Suprapubic skin (tissue), 4 donors: ENCODE measurements at regions not wholly inside any gene's neighbourhood (a gene's known extent, or its start where the extent isn't known, plus 50 kb on each side); places are given as distances from the start of the nearest gene placed in this dataset.

Experiments used
- DNase-seq, 2 donors: peaks; one replicate each; pipeline ENCODE4 v3.0.0-alpha.2; 2019; ENCODE audit warnings: low spot score in 2 of 2
- H3K27ac ChIP-seq: fragments of 200-600 bp; sonication (generic); one replicate; pipeline ENCODE4 v1.5.1; 2019
- H3K27me3 ChIP-seq: fragments of 200-600 bp; sonication (generic); one replicate; pipeline ENCODE4 v1.5.1; 2019
- H3K36me3 ChIP-seq: fragments of 200-600 bp; sonication (generic); one replicate; pipeline ENCODE4 v1.5.1; 2019
- H3K4me1 ChIP-seq: fragments of 200-600 bp; sonication (generic); one replicate; pipeline ENCODE4 v1.5.1; 2019
- H3K4me3 ChIP-seq: fragments of 200-600 bp; sonication (generic); one replicate; pipeline ENCODE4 v1.5.1; 2019; ENCODE audit warnings: mild to moderate bottlenecking
- H3K9me3 ChIP-seq: fragments of 200-600 bp; sonication (generic); one replicate; pipeline ENCODE4 v1.5.1; 2019
- EP300 ChIP-seq: sonication (generic); formaldehyde crosslinking; IDR thresholded peaks from one replicate; pipeline ENCODE4 v1.6.1; 2017; ENCODE audit warnings: antibody characterized with exemption
- POLR2A ChIP-seq, 2 donors: fragments of 450-650 bp; IDR thresholded peaks; one replicate each; pipeline ENCODE4 v1.6.1; 2017; ENCODE audit warnings: antibody characterized with exemption in 2 of 2, mild to moderate bottlenecking in 2 of 2, moderate library complexity in 2 of 2
- POLR2AphosphoS5 ChIP-seq, 3 donors: sonication (generic); formaldehyde crosslinking; IDR thresholded peaks; one replicate each; pipeline ENCODE4 v1.6.1; 2017; ENCODE audit warnings: antibody characterized with exemption in 3 of 3
- WGBS: methylation state at CpG from one replicate; pipeline ENCODE4 v1.1.5; 2018; 5-methylcytosine and 5-hydroxymethylcytosine counted together
- TF ChIP-seq, protein P1 (sequence below), 2 donors: fragments of 200-600 bp in 1 of 2; fragments of 450-650 bp in 1 of 2; sonication (generic) in 1 of 2; IDR thresholded peaks; one replicate each; pipeline ENCODE4 v1.5.1; 2016 to 2019; ENCODE audit warnings: antibody characterized with exemption in 2 of 2, mild to moderate bottlenecking in 1 of 2, moderate library complexity in 1 of 2

DNA sequence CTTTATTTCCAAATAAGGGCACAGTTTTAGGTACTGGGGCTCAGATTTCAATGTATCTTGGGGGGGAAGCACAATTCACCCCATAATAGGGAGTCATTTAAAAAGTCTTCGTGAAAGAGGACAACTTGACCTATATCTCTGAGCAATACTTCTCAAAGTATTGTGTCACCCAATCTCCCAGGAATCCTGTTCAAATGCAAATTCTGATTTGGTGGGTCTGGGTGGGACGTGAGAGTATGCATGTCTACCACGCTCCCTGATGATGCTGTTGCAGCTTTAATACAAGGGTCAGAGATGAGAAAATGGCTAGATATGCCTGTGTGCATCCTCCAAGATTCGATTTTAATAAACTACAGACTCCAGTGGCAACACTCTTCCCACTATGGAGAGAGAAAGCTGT lies 514.8 kb downstream of the BCOR start:
- Histone ChIP-seq H3K4me3 (no peak overlapping the region), H3K9me3 (no peaks in the 10 kb centered on the region), H3K27ac (no peak overlapping the region), H3K36me3 (no peaks in the 10 kb centered on the region), H3K4me1 (no peaks in the 10 kb centered on the region), H3K27me3 (no peaks in the 10 kb centered on the region)
- TF ChIP-seq, protein P1, sequence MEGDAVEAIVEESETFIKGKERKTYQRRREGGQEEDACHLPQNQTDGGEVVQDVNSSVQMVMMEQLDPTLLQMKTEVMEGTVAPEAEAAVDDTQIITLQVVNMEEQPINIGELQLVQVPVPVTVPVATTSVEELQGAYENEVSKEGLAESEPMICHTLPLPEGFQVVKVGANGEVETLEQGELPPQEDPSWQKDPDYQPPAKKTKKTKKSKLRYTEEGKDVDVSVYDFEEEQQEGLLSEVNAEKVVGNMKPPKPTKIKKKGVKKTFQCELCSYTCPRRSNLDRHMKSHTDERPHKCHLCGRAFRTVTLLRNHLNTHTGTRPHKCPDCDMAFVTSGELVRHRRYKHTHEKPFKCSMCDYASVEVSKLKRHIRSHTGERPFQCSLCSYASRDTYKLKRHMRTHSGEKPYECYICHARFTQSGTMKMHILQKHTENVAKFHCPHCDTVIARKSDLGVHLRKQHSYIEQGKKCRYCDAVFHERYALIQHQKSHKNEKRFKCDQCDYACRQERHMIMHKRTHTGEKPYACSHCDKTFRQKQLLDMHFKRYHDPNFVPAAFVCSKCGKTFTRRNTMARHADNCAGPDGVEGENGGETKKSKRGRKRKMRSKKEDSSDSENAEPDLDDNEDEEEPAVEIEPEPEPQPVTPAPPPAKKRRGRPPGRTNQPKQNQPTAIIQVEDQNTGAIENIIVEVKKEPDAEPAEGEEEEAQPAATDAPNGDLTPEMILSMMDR (IDR thresholded peaks at IDR 0.05) = no peak
- TF ChIP-seq POLR2A (IDR thresholded peaks at IDR 0.05) (no peak), POLR2AphosphoS5 (IDR thresholded peaks at IDR 0.05) (no peak), EP300 (no peak)
- WGBS = 82% methylated on average over 4 of the region's 4 CpGs
- no peak for DNase-seq

DNA sequence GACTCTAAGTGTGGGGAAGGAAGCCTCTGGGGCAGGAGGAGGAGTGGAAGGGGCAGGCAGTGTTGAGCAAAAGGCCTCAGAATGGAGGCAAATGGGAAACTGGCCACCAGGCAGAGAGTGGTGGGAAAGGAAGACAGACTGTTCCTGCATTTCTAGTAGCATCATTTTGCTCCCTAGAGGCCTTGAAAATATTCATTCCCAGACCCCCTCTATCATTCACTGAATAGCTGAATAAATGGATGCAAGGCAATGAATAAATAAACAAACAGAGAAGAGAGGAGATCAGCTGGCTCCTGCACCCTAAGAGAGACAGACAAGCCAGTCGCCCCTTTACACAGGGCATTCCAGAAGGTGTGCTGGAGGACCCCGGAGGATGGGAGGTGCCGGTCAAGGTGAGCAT lies 511.9 kb downstream of the BCOR start:
- no peak overlapping the region for H3K4me3 ChIP-seq
- no peak for DNase-seq
- H3K36me3 ChIP-seq = no peaks in the 10 kb centered on the region
- no peak overlapping the region for H3K27ac ChIP-seq
- TF ChIP-seq, protein P1 (IDR thresholded peaks at IDR 0.05) = no peak
- WGBS = 76% methylated on average over 3 of the region's 3 CpGs
- H3K4me1 ChIP-seq = no peaks in the 10 kb centered on the region
- H3K9me3 ChIP-seq = no peaks in the 10 kb centered on the region
- no peaks in the 10 kb centered on the region for H3K27me3 ChIP-seq

DNA sequence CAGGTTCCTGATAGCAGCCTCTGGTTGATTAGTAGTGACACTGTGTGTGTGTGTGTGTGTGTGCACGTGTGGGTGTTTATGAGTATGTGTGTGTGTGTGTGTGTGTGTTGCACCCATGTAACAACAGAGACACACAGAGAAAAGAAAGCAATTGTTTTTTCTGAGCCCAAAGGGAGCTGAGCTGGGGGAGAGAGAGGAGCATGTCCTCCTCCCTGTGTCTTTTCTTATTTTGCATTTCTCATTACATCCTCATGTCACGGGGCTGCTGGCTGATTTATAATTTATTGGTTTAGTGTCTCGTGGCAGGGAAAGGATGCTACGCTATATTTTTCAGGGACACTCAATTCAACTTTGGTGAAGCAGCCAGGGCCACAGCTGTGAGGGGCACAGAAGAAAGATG lies 511.4 kb downstream of the BCOR start:
- Histone ChIP-seq H3K27me3 (no peaks in the 10 kb centered on the region), H3K4me1 (no peaks in the 10 kb centered on the region), H3K9me3 (no peaks in the 10 kb centered on the region), H3K27ac (no peak overlapping the region), H3K36me3 (no peaks in the 10 kb centered on the region), H3K4me3 (no peak overlapping the region)
- DNase-seq = no peak
- 73% methylated on average over 4 of the region's 4 CpGs for WGBS
- no peak for TF ChIP-seq EP300
- TF ChIP-seq POLR2A (IDR thresholded peaks at IDR 0.05) = no peak
- TF ChIP-seq, protein P1 (IDR thresholded peaks at IDR 0.05) = no peak
- no peak for TF ChIP-seq POLR2AphosphoS5 (IDR thresholded peaks at IDR 0.05)

DNA sequence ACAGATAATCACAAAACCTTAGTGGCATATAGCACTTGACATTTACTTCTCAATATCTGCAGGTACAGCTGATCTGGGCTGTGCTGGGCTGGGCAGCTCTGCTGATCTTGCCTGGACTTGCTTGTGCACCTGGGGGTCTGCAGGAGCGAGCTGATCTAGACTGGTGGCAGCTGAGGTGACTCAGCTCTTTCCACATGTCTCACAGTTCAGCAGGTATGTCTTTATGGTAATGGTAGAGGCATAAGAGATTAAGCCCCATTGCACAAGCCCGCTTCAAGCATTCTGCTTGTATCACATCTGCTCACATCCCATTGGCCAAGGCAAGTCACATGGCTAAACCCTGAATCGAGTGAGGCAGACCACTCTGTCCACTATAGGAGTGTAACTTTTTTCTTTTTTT lies 506.7 kb downstream of the BCOR start:
- H3K9me3 ChIP-seq = no peaks in the 10 kb centered on the region
- DNase-seq = no peak
- no peak overlapping the region for H3K27ac ChIP-seq
- TF ChIP-seq POLR2AphosphoS5 (IDR thresholded peaks at IDR 0.05) (no peak), EP300 (no peak), POLR2A (IDR thresholded peaks at IDR 0.05) (no peak)
- no peak overlapping the region for H3K4me3 ChIP-seq
- WGBS = 59% methylated on average over 3 of the region's 3 CpGs
- H3K27me3 ChIP-seq = no peaks in the 10 kb centered on the region
- H3K36me3 ChIP-seq = no peaks in the 10 kb centered on the region
- no peaks in the 10 kb centered on the region for H3K4me1 ChIP-seq

DNA sequence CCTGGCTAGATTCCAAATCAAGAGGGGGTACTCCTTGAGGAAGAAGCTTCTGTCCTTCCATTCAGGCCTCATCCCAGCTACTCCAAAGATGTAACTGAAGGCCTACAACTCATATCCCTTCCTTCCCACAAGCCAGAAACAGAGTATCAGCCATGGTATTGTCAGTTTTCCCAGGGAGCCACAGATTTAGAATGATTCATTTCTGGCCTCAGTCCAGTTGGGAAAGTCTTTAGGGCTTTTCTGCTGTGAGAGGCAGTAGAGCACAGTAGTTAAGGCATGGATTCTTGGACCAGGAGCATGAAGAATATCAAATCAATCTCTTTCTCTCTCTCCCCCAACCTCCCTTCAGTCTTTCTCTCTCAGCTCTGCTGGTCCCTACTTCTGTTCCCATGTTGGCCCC lies 505.0 kb downstream of the BCOR start:
- H3K27me3 ChIP-seq = no peaks in the 10 kb centered on the region
- H3K4me3 ChIP-seq = no peak overlapping the region
- no peak for DNase-seq
- no peaks in the 10 kb centered on the region for H3K36me3 ChIP-seq
- no peaks in the 10 kb centered on the region for H3K9me3 ChIP-seq
- H3K27ac ChIP-seq = no peak overlapping the region
- TF ChIP-seq POLR2AphosphoS5 (IDR thresholded peaks at IDR 0.05) (no peak), EP300 (no peak), POLR2A (IDR thresholded peaks at IDR 0.05) (no peak)
- TF ChIP-seq, protein P1 (IDR thresholded peaks at IDR 0.05) = no peak
- H3K4me1 ChIP-seq = no peaks in the 10 kb centered on the region

DNA sequence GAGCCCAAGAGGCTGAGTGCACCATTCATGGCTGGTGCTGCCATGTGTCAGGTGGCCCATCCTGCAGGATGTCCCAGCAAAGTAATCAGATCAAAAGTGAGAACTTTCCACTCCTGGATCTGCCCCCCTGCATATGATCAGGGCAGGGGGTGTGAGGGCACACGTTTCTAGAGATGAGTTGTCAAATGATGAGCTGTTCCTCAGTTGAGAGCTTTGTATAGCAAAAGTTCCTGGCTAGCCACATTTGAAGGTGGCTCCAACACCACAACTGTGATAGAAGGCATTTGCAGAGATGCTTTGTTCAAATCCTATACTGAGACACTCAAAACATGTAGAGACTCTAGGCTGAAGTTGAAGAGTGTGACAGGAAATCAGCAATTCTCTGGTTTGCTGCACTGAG lies 501.8 kb downstream of the BCOR start:
- Histone ChIP-seq H3K4me1 (no peaks in the 10 kb centered on the region), H3K4me3 (no peak overlapping the region), H3K27me3 (no peaks in the 10 kb centered on the region), H3K36me3 (no peaks in the 10 kb centered on the region), H3K9me3 (no peaks in the 10 kb centered on the region), H3K27ac (no peak overlapping the region)
- WGBS = 80% methylated on average over 1 of the region's 1 CpG
- DNase-seq = no peak
- TF ChIP-seq, protein P1 (IDR thresholded peaks at IDR 0.05) = no peak
- TF ChIP-seq POLR2AphosphoS5 (IDR thresholded peaks at IDR 0.05) (no peak), POLR2A (IDR thresholded peaks at IDR 0.05) (no peak), EP300 (no peak)
